ENCODE measurements at regions not wholly inside any gene's neighbourhood (a gene's known extent, or its start where the extent isn't known, plus 50 kb on each side); places are given as distances from the start of the nearest gene placed in this dataset.

GRCh38 chr2:144233317-144233716, 286.6 kb downstream of the ZEB2 start:
- Mint-ChIP-seq H3K27ac (no peak overlapping the region), H3K9me3 (no peaks in the 10 kb centered on the region), H3K36me3 (peaks cover 1% of the 10 kb centered on the region), H3K27me3 (ENCODE audit: insufficient read depth, low read depth) (no peaks in the 10 kb centered on the region), H3K4me3 (no peak overlapping the region), H3K4me1 (peaks cover 35% of the 10 kb centered on the region)
- H3K4me1 ChIP-seq, result peaks cover 20% of the 10 kb centered on the region
- DNase-seq (ENCODE audit: low spot score), result no peak
- H3K4me2 ChIP-seq, result no peak overlapping the region
- no peaks in the 10 kb centered on the region for H4K20me1 ChIP-seq (ENCODE audit: low read depth)
- H3K4me3 ChIP-seq, result no peak overlapping the region
- H2AFZ ChIP-seq (replicated peaks), result no peak overlapping the region
- no peaks in the 10 kb centered on the region for H3K79me2 ChIP-seq (ENCODE audit: low read depth)
- no peak overlapping the region for H3K27ac ChIP-seq
- no peaks in the 10 kb centered on the region for H3F3A ChIP-seq (ENCODE audit: low read depth)
- no peaks in the 10 kb centered on the region for H3K36me3 ChIP-seq
- no peak overlapping the region for H3K9ac ChIP-seq
- TF ChIP-seq CTCF (IDR thresholded peaks at IDR 0.05), result no peak
- TF ChIP-seq EZH2 (IDR thresholded peaks at IDR 0.05), result no peak
- TF ChIP-seq EZH2phosphoT487 (IDR thresholded peaks at IDR 0.05), result no peak
- no peaks in the 10 kb centered on the region for H3K9me3 ChIP-seq (ENCODE audit: low read depth)
- no peaks in the 10 kb centered on the region for H3K27me3 ChIP-seq

GRCh38 chr2:144230448-144231085, 289.4 kb downstream of the ZEB2 start:
- H3K27ac ChIP-seq, result no peak overlapping the region
- H3K4me2 ChIP-seq, result no peak overlapping the region
- no peaks in the 10 kb centered on the region for H3K9me3 ChIP-seq (ENCODE audit: low read depth)
- DNase-seq (ENCODE audit: low spot score), result no peak
- H3K9ac ChIP-seq, result no peak overlapping the region
- no peaks in the 10 kb centered on the region for H3K27me3 Mint-ChIP-seq (ENCODE audit: insufficient read depth, low read depth)
- no peaks in the 10 kb centered on the region for H3K79me2 ChIP-seq (ENCODE audit: low read depth)
- H3K4me3 Mint-ChIP-seq, result no peak overlapping the region
- H3K27ac Mint-ChIP-seq, result no peak overlapping the region
- TF ChIP-seq EZH2 (IDR thresholded peaks at IDR 0.05) (no peak), EZH2phosphoT487 (IDR thresholded peaks at IDR 0.05) (no peak)
- H3K4me1 ChIP-seq, result peaks cover 25% of the 10 kb centered on the region
- H3K36me3 Mint-ChIP-seq, result no peaks in the 10 kb centered on the region
- H3K4me3 ChIP-seq, result no peak overlapping the region
- H3K9me3 Mint-ChIP-seq, result no peaks in the 10 kb centered on the region
- H3K36me3 ChIP-seq, result no peaks in the 10 kb centered on the region
- H2AFZ ChIP-seq (replicated peaks), result no peak overlapping the region
- H3F3A ChIP-seq (ENCODE audit: low read depth), result no peaks in the 10 kb centered on the region
- peaks cover 29% of the 10 kb centered on the region for H3K4me1 Mint-ChIP-seq
- H3K27me3 ChIP-seq, result no peaks in the 10 kb centered on the region
- no peaks in the 10 kb centered on the region for H4K20me1 ChIP-seq (ENCODE audit: low read depth)

GRCh38 chr2:144230033-144230432, 289.9 kb downstream of the ZEB2 start:
- Histone ChIP-seq H3K9me3 (ENCODE audit: low read depth) (no peaks in the 10 kb centered on the region), H3K9ac (no peak overlapping the region)

More at GRCh38 chr2:144230033-144230432, 289.9 kb downstream of the ZEB2 start:
- Histone ChIP-seq H3K79me2 (ENCODE audit: low read depth) (no peaks in the 10 kb centered on the region), H3K4me1 (peaks cover 25% of the 10 kb centered on the region), H2AFZ (replicated peaks) (no peak overlapping the region), H3K4me3 (no peak overlapping the region), H3K4me2 (no peak overlapping the region), H3K27me3 (no peaks in the 10 kb centered on the region), H3K36me3 (no peaks in the 10 kb centered on the region), H4K20me1 (ENCODE audit: low read depth) (no peaks in the 10 kb centered on the region), H3K27ac (no peak overlapping the region), H3F3A (ENCODE audit: low read depth) (no peaks in the 10 kb centered on the region)
- H3K9me3 Mint-ChIP-seq, result no peaks in the 10 kb centered on the region
- DNase-seq (ENCODE audit: low spot score), result no peak
- peaks cover 28% of the 10 kb centered on the region for H3K4me1 Mint-ChIP-seq
- no peak overlapping the region for H3K4me3 Mint-ChIP-seq
- TF ChIP-seq CTCF (IDR thresholded peaks at IDR 0.05), result no peak
- no peak for TF ChIP-seq EZH2 (IDR thresholded peaks at IDR 0.05)
- no peaks in the 10 kb centered on the region for H3K36me3 Mint-ChIP-seq
- H3K27me3 Mint-ChIP-seq (ENCODE audit: insufficient read depth, low read depth), result no peaks in the 10 kb centered on the region
- H3K27ac Mint-ChIP-seq, result no peak overlapping the region

Measured in neural progenitor cell (in vitro differentiated cells).